Epithelial cell of proximal tubule (primary cell): ENCODE measurements at regions not wholly inside any gene's neighbourhood (a gene's known extent, or its start where the extent isn't known, plus 50 kb on each side); places are given as distances from the start of the nearest gene placed in this dataset.

ENCODE experiments used
- DNase-seq: peaks from one replicate; pipeline ENCODE4 v3.0.0-alpha.2; 2011; ENCODE audit warnings: low read depth
- H3K4me3 ChIP-seq: 2 replicates; pipeline ENCODE4 v1.5.1; 2011; ENCODE audit warnings: low read depth, mild to moderate bottlenecking, low read length
- CTCF ChIP-seq: conservative IDR thresholded peaks from 2 replicates; pipeline ENCODE4 v1.5.1; 2012; ENCODE audit warnings: low read depth, mild to moderate bottlenecking, low read length

DNA sequence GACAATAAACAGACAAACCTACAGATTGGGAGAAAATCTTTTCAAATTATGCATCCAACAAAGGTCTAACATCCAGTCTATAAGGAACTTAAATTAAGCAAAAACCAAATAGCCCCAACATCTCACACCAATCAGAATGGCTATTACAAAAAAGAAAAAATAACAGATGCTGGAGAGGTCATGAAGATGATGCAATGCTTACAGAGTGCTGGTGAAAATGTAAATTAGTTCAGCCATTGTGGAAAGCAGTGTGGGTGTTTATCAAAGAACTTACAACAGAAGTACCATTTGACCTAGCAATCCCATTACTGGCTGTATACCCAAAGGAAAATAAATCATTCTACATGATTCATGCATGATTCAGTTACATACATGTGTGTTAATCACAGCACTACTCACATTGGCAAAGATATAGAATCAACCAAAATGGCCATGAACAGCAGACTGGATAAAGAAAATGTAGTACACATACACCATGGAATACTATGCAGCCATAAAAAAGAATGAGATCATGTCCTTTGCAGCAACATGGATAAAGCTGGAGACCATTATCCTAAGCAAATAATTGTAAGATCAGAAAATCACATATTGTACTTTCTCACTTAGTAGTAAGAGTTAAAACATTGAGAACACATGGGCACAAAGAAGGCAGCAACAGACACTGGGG is 223.9 kb upstream of the WSB1 start:
- no peak for DNase-seq
- no peak overlapping the region for H3K4me3 ChIP-seq
- no peak for TF ChIP-seq CTCF

- H3K4me3 ChIP-seq: no peak overlapping the region
- TF ChIP-seq CTCF: no peak
- DNase-seq: no peak
Measured at GRCh38 chr17:27070836-27071235, 223.1 kb upstream of the WSB1 start.

GRCh38 chr17:27072885-27073284 is 221.0 kb upstream of the WSB1 start:
- no peak for DNase-seq
- TF ChIP-seq CTCF: no peak
- no peak overlapping the region for H3K4me3 ChIP-seq

GRCh38 chr17:27076814-27077213 is 217.1 kb upstream of the WSB1 start:
- H3K4me3 ChIP-seq: no peak overlapping the region
- no peak for TF ChIP-seq CTCF
- DNase-seq: no peak

DNA sequence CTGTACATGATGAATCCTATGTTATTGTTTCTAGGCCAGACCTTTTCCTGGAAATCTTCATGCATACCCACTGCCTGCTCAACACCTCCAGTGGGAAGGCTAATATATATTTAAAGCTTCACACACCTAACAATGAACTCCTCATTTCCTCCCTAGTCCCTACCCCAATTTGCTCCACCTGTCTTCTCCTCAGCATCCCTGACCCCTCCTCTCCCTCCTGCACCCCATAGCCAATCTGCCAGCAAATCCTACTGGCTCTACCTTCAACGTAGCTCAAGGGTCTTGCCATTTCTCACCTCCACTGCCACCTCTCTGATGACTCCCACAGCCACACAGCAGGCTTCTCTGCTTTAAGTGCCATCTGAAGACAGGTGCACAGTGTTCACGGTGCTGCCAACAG is 215.6 kb upstream of the WSB1 start:
- TF ChIP-seq CTCF: no peak

DNA sequence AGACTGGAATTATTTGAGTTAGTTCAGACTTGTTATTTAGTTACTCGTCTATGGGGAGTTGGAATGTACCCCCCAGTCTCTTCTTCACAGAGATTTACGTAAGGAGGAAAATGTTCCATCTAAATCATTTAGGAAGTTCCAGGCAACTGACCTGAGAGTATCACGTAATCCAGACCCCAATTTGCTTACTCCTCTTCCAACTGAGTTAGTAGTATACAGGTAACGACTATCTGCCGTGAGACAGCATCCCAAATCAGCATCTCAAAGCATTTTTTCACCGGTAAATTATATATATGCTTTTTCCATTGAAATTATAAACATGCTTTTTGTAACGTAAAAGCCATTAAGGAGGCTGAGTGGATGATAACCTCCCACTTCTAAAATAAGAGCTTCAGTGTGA is 214.3 kb upstream of the WSB1 start:
- no peak for DNase-seq
- H3K4me3 ChIP-seq: no peak overlapping the region
- no peak for TF ChIP-seq CTCF

More for the DNA sequence above, 215.6 kb upstream of the WSB1 start:
- no peak for DNase-seq
- H3K4me3 ChIP-seq: no peak overlapping the region

DNA sequence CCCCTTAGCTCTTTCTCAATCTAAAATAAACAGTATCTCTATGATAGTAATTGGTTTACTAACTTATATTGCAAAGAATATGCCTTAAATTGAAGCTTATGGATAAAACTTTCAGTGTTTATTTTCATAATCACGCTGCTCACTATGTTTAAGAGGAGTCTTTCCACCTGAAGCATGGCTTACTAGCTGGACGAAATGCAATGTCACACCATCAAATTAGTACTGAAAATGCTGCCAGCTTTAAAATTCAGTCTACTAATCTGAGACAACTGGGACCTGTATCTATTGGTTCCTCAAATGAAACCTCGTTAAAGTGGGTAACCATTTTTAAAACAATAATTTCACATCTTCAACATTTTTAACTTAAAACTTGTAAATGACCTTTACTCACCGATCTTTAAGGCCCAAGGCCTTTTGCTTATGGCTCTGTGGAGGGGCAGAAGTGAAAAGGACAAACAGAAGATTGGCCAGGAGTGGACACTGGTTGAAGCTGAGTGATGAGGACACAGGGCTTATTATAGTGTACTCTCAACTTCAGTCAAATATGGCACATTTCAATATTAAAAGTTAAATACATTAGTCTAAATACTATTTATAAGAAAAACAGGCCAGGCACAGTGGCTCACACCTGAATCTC is 212.8 kb upstream of the WSB1 start:
- DNase-seq: no peak
- no peak overlapping the region for H3K4me3 ChIP-seq
- TF ChIP-seq CTCF: no peak
